ENCODE measurements at regions not wholly inside any gene's neighbourhood (a gene's known extent, or its start where the extent isn't known, plus 50 kb on each side); places are given as distances from the start of the nearest gene placed in this dataset.

DNA sequence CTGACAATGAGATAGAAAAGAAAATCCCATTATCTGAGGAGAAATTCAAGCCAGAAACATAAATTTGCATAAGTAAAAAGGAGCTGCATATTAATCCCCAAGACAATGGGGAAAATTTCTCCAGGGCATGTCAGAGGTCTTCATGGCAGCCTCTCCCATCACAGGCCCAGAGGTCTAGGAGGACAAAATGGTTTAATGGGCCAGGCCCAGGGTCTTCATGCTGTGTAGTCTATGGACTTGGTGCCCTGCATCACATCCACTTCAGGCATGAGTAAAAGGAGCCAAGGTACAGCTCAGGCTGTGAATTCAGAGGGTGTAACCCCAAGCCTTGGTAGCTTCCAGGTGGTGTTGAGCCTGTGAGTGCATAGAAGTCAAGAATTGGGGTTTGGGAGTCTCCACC lies 1097.2 kb upstream of the RAG2 start:
- DNase-seq: no peak

DNA sequence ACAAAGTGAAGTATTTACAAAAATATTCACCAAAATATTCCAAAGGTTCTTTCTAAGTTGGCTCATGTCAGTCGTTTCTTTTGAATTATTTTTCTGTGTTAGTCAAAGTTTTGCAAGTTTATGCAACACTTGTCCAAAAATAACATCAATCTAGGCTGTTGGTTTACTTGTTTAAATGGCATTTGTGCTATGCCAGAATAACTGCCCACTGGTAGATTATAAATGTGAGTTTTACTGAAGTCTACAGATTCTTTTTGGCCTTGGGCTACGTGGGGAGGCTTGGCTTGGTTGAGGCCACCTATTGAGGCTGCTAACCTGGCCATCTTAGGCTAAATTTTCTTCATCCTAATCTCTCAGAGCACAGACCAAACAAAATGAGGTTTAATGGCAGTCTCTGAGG lies 1091.9 kb upstream of the RAG2 start:
- DNase-seq: no peak

DNA sequence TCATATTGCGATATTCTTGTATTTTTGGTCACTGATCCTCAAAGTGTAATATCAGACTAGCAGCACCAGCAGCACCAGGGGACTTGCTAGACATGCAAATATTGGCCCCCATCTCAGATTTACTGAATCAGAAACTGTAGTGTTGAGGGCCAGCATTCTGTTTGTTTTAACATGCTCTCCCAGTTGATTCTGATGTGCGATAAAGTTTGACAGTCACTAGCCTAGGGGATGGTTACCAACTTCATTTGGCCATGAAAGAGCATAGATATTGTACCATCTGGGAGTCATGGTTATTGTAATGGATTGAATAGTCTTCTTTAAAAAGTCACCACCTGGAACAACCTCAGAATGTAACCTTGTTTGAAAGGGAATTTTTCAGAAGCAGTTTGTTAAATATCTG lies 1090.4 kb upstream of the RAG2 start:
- DNase-seq: no peak

DNA sequence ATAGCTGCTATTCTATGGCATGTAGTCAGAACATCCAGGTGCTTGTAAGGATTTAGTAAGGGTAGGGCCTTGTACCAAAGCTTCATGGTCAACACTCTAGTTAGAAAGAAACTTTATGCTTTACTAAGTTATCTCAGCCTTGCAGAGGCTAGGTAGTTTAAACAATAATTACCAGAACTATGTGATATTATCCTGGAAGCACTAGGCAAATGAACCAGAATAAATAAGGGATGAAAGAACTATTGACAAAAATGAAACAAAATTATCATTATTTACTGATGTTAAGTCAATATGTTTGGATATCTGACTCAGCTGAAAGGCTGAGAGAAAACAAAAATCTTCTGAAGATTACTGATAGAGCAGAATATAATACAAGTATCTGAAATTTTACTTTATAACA lies 1089.1 kb upstream of the RAG2 start:
- no peak for DNase-seq

DNA sequence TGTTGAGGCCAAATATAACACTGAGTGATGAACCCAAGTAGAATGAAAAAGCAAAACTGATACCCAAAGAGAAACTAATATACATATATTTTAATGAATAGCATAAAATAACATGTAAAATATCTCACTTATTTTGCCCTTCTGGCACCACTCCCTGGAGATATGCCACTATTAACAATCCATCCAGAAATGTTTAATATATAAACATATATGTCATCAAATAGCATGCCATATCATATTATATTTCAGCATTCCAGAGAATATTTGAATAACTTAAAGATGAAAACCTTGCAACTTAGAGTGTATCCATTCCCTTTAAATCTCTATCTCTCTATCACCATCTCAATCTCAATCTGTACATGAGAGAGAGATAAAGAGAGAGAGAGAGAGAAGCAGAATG lies 1073.3 kb upstream of the RAG2 start:
- no peak for DNase-seq

DNA sequence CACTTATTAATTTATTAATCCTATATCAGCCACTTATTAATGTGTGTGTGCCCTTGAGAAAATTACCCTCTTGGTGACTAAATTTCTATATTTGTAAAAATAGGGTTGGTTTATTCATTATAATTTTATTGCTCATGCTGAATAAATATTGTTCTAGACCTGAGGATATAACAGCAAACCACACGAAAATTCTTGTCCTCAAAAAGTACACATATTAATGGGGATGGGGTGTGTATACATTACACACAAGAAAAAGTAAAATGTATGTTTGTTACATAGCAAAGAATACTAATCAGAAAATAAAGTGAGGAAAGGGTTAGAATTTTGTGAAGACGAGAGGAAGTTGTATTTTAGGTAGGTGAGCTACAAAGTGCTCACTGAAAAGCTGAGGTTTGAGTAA lies 1068.9 kb upstream of the RAG2 start:
- no peak for DNase-seq

DNA sequence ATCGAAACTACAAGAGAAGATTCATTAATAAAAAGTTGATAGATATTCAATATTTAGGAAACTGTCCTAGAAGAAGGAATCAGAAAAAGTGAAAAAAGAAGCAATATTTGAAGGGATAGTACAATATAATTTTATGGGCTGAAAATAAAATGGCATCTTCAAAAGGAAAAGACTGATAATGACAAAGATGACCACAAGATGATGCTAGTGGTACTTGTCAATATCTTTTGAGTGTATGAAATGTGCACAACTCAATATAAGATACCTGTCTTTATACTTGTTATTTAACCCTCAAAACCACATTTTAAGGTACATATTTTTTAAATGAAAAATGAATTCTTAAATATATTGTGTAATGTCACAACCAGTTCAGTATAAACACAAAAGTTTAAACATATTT lies 1059.6 kb upstream of the RAG2 start:
- DNase-seq: no peak

DNA sequence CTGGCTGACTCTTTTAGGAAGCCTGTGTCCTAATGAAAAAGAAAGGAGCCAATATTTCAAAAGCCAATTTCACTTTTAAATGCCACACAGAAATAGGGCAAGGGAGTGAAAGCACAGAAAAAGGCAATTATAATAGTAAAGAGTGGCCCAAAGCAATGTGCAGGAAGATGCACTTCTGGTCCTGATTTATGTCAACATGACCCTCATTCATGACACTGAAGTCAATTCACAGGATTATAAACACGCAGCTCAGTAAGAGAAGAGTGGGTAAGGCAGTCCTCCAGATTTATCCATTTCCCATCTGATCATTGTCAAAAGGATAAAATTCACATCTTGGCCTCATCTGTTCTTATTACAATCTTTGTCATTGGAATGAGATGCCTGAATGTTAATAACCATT lies 1049.7 kb upstream of the RAG2 start:
- DNase-seq: no peak

DNA sequence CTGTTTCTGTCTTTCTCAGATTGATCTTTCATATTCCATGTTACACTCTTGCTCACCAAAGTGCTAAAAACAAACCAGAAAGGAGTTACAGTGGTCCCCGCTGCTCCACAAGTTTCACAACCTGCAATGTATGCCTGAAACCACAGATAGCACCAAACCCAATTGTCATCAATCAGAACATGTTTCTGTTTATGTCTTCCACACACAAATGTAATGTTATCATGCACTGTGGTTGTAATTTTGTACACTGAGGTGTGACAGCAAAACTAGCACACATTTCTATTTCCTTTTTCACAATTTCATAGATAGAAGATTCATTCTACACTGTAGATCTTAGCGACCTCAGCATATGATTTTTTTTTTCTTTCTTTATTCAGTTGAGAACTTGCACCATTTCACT lies 1045.9 kb upstream of the RAG2 start:
- no peak for DNase-seq

DNA sequence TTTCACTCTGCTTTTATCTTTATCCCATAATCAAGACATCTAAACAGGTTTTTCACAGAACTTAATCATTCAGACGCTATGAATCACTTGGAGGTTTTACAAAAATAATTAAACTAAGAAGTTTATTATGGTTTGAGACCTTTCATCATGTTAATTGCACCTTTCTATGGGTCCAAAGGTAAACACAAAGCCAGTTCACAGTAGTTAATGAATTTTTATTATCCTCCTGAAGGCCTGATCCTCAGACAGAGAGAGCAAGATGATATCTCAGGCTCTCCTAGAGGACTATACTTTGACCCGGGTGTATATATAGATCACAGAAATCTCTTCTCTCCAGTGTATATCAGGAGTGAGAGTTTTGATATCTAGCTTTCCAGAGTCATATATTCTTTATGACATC lies 1044.3 kb upstream of the RAG2 start:
- DNase-seq: no peak

DNA sequence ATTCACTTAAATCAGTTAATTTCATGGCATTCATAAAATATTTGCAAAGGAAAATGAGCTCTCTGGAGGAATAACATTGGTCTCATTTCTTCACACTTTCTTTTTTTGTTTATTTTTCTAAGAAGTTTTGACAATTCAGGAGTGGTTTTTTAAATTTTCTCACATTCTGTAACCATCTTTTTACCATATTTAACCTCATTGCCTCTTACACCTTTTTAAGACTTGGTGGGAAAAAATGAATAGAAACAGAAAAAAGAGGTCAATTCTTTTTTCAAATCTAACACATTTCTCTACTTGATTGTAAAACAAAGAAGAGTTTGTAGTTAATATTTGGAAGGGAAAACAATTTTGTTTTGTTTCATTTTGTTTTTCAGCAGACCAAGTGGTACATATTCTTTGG lies 1034.7 kb upstream of the RAG2 start:
- no peak for DNase-seq

DNA sequence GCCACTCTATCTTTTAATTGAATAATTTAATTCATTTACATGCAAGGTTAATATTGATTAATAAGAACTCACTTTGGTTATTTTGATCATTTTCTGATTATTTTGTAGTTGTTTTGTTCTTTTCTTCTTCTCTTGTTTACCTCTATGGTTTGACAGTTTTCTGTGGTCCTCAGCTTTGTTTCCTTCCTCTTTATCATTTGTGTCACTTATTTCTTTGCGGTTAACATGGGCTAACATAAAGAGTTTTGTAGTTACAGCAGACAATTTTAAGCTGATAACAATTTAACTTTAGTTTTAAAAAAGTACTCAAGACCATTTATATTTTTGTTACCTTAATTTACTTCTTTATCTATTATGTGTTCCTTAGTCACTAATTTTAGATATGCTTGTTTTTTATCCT lies 1032.8 kb upstream of the RAG2 start:
- DNase-seq: no peak

DNA sequence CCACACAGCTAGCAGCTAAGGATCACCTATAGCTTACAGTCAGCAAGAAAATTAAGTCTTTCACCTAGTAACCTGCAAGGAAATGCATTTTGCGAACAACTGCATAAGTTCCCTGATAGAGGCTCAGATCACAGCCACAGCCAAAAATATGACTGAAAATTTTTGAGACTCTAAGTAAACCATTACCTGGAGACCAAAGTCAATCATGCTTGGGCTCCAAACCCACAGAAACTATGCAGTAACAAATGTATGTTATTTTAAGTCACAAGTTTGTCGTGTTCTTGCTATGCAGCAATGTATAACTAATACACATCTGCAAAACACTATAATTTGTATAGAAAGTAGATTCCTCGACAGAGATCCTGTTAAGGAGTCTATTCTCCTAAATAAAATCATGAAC lies 1025.7 kb upstream of the RAG2 start:
- DNase-seq: no peak

DNA sequence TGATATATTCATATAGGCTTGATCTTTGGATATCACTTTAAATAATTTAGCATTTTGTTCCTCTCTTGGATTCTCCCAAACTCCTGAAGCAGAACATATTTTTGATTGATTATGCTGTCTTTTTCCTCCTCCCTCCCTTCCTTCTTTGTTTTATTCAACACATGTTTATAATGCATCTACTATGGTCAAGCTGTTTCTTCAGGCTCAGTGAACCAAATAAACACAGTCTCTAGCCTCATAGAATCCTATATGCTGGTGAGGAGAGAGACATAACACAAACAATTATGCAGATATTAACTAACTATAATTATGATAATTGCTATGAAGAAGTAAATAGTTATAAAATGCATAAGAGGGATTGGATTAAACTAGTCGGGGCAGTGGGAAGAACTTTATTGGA lies 1023.6 kb upstream of the RAG2 start:
- DNase-seq: no peak

DNA sequence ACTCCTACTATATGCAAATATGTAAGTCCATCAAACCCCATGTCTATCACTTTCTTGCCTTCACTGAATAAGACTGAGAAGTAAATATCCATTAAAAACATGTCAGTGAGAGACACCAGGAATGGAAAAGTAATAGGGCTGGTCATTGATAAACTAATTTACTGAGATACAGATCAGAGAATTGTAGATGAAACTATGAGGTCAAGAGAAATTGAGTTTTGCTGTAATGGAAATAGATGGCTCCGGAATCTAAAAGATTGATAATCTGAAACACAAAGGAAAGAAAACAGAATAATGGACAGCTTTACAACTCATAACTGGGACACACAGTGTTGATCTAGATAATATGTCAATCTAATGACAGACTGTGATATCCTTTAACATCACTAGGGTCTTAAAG lies 1018.3 kb upstream of the RAG2 start:
- DNase-seq: no peak

DNA sequence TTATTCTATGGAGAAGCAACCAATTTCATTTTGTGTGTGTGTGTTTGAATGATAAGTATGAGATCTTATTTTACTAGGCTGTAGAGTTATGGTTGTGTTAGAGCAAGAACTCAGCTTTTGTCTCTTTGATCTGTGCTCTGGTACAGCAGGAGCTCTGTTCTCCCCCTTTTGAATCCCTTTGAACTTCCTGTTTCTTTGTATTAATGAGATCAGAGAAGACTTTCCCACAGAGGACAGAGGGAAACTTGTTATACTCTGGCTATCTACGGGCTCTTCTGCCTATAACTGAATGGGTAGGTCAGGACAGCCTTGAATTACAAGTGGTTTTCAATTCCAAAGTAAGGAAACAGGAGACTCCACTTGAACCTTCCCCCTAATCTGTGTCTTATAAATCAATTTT lies 1015.0 kb upstream of the RAG2 start:
- no peak for DNase-seq

DNA sequence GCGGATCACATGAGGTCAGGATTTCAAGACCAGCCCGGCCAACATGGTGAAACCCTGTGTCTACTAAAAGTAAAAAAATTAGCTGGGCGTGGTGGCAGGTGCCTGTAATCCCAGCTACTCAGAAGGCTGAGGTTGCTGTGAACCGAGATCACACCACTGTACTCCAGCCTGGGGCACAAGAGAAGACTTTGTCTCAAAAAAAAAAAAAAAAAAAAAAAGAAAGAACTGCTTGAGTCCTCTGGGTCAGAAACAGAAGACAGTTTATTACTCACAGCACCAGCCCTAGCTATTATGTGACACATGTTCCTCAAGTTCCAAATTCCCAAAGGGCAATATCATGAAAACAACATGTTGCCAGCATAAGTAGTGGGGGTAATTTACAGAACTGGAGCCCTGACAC lies 1014.1 kb upstream of the RAG2 start:
- DNase-seq: no peak

DNA sequence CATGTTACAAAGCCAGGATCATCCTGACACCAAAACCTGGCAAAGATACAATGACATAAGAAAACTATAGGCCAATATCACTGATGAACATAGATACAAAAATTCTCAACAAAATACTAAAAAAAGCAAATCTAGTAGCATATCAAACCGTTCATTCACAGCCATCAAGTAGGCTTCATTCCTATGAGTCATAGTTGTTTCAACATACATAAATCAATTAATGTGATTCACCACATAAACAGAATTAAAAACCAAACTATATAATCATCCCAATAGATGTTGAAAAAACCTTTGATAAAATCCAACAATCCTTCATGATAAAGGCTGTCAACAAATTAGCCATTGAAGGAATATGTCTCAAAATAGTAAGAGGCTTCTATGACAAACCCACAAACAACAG lies 1007.2 kb upstream of the RAG2 start:
- no peak for DNase-seq

DNA sequence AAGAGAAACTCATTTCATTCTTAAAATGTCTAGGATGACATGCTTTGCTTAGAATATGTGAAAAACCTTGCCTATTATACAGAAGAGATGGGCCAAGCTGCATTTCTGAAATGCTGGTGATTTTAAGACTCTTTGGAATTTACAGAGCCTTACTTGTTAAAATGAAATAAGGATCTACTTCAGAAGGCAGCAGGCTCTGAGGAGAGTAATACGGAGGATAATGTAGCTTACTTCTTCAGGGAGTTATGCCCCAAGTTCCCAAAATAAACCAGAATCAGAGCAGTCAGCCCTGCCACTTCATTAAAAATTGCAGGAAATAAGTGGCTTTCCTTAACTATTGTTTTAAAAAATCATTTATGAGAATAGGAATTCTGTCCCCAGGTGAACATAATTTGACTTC lies 1000.3 kb upstream of the RAG2 start:
- no peak for DNase-seq

DNA sequence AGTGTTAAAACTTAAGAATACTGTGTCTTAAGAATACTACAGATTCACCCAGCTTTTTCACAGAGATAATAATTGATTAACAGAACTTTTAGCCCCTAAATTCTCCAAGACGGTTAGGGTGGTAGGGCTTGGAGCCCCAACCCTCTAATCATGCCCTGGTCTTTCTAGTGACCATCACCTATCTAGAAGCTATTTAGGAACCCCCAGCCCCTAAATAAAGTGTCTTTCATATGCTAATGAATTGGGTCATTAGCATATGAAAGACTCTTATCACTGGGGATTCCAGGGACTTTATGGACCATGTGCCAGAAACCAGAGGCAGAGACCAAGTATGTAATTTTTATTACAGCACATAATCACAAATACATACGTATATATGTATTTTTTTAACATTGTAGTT lies 999.7 kb upstream of the RAG2 start:
- DNase-seq: no peak

DNA sequence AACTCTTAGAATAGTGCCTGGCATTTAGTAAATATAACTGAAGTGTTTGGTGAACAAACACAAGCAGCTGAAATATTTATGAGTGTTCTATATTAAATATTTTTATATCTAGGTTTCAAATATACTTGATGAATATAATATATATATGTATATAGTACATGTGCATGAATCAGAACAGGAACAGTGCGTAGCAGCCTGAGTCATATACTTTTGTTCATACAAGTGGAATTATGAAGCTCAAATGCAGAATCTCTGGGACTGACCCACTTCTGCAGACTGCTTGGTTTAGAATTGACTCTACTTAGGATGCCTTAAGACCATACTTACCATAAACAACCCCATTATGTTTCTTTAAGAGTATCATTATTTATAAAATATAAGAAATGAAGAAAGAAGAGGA lies 997.8 kb upstream of the RAG2 start:
- DNase-seq: no peak

DNA sequence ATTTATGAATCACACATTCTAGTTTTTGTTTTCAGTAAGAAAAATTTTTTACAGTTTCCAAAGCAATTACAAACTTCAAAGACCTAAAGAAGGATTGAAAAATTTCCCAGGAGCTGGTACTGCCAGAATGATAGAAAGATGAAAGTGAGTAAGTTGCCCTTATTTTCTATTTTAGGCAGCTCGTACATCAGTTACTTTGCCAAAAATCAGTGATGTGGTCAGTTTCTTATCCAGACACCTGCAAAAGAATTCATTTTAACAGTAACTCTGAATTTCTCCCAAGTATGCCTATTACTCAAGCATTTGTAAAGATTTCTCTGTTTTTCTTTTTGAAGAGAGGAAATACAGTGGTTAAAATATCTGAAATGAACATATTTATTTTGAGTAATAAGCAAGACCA lies 976.3 kb upstream of the RAG2 start:
- DNase-seq: no peak

DNA sequence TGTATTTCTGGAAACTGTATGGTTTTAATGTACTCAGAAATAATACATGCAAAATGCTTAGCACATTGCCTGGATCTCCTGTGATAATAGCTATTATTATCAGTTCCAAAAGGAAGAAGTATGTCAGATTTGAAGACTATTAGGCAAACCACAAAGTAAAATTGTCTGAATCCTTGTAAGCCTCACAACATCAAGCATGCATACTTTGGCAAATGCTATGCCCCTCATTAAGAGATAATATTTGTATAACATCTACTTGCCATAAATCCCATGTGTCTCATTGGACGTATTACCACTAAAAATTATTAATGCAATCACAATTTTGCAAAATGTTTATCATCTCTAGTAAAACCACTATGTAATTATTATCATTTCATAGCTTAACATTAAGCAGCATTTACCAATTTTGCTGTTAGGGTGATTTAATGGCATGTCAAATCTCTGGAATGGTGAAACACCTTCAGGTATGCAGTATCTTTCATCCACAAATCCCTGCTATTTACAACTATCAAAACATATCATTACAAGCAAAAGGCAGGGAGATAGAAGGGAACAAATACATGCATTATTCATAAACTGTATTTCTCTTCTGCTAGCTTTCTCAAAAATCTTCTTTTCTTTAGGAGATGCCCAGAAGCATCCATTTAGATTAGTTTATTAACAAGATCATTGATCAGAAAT lies 974.6 kb upstream of the RAG2 start:
- DNase-seq: no peak

DNA sequence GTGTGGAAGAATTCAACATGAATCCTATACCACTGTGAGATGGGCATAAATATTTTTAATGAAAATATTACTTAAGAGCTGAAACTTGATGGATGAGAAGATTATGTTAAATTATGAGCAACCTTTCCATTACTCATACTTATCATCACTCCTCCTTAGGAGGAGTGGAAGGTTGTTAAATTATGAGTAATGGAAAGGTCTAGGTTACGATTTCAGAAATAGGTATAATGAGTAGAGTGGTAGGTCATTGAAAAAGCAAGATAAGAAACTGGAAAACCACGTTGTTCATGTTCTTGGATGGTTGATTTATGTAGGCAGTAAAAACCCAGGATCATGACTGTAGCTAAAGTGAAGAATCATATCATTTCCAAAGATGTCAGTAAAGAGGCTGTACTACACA lies 973.2 kb upstream of the RAG2 start:
- no peak for DNase-seq

DNA sequence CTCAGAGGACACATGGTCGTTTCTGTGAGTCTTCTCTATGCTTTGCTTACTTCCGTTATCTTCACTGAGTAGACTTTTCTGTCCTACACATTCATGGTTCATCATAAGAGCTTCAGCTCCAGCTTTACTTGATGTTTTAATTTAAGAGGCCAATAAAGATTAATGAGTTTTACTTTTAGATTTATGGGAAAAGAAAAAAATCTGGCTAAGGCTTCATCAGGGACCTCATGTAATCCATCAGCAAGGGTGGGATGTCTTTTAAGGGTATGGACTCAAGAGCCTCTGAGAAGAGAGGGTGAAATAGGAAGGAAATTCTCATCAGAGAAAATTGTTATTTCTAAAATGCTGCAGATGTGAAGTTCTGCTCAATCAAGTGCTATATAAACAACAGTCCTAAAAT lies 963.0 kb upstream of the RAG2 start:
- DNase-seq: no peak

DNA sequence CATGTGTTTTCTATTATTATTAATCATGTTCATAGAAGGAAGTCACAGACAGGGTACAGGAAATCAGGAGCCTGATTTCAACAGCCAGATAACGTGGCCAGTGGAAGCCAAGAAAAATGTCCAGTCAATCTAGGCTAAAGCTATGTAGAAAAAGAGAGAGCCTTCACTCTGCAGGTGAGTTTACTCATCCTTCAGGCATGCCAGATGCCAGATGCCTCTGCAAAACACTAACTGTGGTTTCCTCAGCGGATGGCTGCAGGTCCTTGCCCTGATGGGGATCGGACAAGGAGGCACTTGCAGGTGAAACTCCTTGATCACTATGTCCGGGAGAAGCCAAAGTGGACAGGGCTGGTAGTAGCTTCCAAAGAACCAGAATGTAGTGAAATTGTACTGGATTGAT lies 962.3 kb upstream of the RAG2 start:
- DNase-seq: no peak

All from activated effector memory CD4-positive, alpha-beta T cell treated with anti-CD3 and anti-CD28 coated beads, Interleukin-2, amount 50 U/mL, for 16 hours (primary cell).